ENCODE measurements at regions not wholly inside any gene's neighbourhood (a gene's known extent, or its start where the extent isn't known, plus 50 kb on each side); places are given as distances from the start of the nearest gene placed in this dataset.

DNA sequence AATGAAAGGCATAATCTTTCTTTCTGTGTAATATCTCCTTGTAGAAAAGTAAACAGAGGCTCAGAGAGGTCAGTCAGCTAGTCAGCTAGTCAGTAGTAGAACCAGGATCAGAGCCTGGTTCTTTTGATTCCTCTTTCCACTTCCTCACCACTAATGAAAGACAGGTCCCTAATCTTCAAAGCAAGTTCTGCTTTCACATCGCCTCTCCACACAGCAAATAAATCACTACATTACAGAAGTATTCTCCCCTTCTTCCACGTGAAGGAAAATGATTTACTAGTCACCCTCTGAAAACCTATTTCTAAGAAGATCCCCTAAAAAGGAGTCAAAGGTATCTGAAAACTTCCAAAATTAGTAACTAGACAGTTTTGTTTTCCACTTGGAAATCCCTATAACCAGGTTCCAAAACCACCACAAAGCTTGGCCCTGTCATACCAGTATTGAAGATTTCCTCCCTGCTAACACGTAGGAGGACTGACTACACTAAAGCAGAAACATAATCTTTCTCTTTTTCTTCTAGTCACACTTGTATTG, 140.5 kb upstream of the TARS1 start:
- peak; percentile 75 for DNase-seq

DNA sequence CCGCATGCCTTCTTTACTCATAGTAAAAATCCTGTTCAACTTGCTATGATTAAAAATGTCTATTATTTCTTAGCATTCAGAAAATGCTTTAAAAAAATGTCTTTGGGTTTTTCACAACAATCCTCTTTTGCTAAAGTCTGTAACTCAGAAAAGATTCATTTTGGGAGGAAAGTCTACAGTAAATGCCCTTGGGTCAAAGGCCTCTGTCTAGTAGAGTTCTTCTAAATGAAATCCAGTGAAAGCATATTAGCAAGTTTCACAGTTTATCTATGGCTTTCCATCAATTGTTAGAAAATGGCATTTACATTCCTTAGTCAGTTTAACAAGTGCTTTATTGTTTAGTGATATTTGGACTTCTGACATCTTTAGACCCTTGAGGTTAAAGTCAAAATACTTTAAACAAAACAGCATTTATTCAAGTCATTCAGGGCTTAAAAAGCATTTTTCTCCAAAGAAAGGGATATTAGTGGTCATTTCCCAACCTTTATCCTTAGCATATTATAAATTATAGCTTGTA, 137.1 kb upstream of the TARS1 start:
- no peak for DNase-seq

DNA sequence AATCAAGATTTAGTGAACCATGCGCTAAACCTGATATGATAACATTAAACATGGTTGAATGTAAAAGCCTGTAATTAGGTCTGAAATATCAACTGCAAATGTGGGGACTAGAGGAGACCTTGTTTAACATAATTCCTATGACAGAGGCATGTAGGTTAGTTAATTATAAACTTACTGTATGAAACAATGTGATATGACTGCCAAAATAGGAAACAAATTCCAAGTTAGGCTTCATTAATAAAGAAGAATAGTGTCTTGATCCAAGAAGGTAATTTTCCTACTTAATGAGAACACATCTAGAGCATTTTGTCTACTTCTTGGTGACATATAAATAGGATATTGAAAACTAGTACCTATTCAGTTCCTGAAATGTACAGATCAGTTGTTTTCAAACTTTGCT, 136.2 kb upstream of the TARS1 start:
- DNase-seq = no peak

DNA sequence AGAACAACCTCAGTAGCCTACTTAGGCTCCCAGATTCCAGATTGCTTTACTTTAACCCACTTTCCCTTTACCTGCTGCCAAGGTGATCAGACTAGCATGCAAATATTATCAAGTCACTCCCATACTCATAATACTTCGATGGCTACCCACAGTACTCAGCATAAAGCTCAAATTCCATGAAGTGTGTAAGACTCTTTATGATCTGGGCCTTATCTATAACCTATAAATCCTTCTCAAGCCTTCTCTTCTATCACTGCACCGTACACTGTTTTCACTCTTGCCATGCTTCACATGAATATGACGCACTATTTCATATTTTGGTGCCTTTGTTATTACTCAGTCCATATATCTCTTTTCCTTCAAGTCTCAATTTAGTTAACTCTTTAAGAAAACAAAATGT, 135.2 kb upstream of the TARS1 start:
- no peak for DNase-seq

DNA sequence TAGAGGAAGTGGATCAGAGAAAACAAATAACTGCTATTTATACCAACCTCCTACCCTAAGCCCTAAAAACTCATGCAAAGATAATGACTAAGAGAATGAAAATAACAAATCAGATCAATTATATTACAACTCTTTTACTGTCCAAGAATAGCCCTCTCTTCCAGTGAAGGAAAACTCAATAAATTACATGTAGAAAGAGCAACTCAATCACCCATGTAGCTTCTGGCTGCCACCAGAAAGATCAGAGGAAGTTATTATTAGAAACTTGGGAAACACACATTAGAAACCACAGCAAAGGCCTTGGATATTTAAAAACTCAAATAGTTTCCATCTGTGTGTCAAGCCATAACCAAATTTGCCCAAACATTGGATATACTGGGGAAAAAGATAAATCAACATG, 134.0 kb upstream of the TARS1 start:
- DNase-seq = peak; percentile 77

DNA sequence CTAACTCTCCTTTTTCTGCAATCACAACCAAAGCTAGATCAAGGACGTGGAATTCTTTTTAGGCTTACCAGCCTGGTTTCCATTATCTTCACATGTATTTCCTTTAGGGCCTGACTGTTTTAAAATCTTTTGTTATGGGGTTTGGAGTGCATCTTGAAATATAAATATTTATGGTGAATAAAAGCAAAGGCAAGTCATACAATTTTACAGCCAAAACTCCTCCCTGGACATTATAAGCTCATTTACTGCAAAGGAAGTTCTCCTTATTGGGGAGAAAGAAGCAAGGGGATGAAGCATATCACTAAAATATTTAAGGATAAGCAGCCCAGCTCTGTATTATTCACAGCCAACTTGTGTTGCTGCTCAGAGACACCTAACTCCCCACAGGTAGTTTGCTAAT, 132.2 kb upstream of the TARS1 start:
- no peak for DNase-seq

DNA sequence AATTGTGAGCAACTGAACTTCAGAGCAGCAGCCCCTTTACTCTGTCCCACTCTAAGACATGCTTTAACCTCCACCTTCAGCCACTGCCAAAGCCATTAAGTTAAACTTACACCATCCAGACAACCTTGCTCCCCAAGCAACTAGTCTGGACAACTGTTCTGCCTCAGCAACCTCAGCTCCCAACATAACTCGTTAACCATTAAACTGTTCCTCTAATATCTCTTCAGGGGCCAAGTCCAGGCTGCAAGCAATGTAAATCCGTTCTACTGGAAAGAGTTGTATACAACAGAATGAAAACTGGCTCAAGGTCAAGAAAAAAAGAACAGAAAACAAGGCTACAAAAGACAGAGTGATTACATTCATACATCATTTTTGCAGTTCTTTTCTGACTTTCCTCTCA, 131.7 kb upstream of the TARS1 start:
- DNase-seq = no peak

DNA sequence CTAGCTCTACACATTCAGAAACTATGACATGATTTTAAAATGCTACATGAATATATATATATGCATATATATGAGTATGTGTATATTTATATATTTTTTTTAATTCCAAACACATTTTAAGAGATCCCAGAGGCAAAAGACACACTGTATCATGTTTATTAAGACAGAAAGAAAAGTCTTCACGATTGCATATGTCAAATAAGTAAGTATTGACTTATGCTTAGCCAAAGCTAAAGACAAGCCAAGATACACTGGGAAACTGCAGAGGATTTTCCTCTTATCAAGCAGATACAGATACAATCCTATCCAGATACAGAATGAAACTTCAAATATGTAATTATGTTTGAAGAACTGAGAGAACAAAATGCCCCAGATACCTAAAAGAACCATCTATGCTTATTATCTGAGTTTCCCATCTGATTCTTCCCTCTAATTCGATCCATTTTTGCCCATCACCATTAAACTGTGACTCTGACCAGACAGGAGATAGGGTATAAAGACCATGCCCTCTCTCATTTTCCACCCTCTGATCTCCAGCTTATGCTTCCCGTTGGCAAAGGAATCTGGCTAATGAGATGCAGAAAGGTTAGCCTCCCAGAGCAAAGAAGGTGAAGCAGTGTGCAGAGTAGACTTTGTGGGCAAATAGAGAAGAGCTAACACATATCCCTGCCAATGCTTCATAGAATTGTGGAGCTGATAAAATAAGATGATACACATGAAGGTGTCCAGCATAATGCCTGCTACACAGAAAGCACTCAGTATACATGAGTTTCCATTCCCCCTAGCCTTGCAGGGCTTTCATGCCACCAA, 131.0 kb upstream of the TARS1 start:
- no peak for DNase-seq

DNA sequence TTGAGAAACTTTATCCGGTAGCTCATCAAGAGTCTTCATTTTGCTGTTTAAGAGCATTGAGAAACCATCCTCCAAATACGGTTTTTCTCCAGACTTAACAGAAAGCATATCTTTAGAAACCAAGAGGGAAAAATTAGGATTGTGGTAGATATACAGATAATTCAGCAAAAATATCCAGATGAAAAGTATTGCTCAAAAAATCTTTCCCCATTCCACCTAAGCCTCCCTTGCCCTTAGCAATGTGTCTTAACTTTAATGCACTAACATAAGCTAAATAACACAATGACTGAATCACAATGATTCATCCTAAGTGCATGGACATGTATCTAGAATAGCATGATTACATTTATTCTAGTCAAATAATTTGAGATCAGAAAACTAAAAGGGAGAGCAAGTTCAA, 130.3 kb upstream of the TARS1 start:
- DNase-seq = peak; percentile 93

DNA sequence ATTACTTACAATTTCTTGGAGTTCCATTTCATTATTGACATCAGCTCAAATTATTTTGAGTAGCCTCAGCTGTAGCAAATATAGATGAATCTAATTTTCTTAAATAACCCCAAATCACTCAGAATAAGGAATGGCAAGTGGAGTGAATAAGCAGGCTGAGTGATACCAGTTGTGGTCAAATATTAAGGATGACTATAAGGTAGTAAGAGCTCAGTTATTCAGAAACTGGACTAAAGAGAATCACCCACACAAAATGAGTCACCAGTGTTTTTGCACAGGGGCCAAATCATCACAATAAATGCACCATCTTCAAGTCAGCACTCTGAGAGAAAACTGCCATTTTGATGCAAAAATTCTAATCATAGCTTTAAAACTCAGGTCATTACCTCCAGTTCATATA, 128.9 kb upstream of the TARS1 start:
- DNase-seq = peak; percentile 98

DNA sequence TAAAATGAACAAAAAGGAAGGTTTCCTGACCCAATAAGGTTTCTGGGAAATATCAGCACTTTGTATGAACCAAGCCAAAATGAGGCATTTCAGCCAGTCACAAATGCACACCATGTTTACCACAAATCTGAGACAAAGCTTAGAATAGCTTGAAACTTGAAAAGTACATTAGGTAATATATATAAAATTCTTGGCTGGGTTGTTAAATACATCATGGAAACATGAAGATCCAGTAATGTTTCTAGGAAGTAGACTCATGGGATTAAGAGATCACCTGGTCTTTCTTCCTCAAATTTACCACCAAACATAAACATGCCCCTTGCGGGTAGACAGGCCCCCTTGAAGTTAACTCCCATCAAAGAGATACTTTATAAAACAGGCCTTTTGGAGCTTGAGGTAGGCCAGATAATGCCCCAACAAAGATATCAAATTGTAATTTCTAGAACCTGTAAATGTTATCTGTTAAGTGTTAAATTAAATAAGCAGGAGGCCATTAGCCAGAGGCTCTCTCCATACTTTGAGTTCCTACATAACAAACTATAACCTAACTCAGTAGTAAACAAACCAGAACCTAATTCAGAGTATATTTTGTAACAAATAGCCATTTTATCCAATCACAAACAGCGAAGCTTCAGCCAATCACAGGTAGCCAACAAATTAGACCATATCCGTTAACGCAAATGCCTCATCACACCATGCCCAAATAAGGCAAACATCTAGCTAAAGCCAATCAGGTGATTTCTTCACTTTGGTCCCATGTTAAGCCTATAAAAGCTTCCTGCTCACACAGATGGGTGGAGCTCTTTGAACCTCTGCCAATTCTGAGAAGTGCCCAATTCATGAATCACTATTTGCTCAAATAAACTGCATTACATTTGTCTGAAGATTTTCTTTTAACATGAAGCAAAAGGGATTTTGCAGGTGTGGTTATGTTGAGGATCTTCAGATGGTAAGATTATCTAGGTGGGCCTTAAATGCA, 127.9 kb upstream of the TARS1 start:
- peak; percentile 83 for DNase-seq

DNA sequence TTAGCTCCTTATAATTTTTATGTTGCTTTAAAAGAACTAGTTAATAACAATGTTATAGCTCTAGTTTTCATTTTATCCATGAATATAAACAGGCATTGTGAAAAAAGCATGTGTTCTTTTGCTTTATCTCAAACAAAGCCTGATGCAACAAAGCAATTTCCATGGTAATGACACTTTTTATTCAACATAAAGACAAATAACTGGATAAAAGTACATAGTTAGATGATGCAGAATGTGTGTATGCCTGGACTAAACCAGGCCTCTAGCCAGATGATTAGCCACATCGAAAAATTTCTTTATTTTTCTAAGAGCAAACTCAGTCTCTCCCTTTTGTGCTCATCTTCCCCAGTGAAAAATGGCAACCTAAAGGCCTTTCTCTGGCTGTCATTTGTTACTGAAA, 125.6 kb upstream of the TARS1 start:
- peak; percentile 46 for DNase-seq

DNA sequence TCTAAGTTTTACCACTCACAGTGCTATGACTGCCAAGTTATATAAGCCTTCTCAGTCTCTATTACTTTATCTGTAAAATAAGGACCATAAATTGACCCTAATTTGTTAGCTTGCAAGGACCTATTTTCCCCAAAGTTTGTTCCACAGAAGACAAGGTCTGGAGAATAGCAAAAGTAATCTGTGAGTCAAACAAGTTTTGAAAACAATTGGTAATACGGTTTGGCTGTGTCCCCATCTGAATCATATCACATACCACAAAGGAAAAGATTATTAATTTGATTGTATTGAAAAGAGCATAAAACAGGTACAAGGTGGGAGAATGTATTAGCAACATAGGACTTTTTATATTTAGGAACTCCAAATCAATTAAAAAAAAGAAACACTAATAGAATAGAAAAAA, 124.0 kb upstream of the TARS1 start:
- no peak for DNase-seq

DNA sequence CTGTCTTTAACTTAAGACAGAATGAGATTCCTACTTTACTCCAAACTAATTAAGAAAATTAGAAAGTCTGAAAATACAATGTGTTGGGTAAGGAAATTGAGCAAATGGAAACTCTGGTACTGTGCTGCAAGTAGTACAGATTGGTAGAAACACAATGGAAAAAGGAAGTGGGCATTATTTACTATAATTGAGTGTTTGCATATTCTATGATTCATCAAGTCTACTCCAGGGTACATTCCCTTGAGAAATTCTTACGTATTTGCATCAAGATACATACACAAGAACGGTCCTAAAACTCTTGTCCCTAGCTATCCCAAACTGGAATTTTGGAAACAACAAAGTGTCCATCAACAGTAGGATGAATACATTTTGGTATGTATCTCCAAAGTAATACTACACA, 123.5 kb upstream of the TARS1 start:
- DNase-seq = no peak

DNA sequence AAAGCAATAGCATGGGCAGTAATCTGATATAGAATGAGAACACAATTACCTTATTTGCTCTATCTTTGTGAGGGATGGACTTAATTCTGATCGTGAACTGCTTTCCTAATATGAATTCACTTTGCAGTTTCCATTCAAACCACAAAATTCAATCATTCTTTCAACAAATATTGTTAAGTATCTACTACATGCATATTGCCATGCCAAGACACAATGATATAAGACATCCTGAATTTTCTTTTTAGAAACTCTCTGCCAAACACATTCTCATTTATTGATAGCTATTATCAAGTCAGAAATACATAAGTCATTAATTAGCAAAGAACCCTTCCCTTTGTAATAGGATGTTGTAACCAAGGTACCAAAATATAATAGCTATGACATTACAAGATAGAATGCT, 121.6 kb upstream of the TARS1 start:
- peak; percentile 90 for DNase-seq

DNA sequence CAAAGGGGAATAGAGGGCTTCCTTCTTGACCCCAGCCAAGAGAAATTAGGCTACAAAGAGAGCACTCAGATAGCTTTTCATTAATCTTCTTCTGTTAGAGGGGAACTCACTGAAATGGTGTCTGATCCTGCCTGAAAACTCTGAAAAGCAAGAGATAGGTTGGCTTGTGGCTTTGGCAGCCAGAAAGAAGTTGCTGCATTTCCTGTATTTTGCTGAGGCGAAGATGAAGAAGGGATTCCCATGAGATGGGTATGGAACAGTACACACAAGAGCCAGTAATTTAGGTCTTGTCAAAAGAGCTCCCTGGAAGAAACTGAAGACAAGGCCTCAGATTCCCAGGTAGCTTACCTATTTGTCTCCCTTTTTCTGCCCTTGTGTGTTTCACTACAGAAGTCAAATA, 120.9 kb upstream of the TARS1 start:
- peak; percentile 73 for DNase-seq

DNA sequence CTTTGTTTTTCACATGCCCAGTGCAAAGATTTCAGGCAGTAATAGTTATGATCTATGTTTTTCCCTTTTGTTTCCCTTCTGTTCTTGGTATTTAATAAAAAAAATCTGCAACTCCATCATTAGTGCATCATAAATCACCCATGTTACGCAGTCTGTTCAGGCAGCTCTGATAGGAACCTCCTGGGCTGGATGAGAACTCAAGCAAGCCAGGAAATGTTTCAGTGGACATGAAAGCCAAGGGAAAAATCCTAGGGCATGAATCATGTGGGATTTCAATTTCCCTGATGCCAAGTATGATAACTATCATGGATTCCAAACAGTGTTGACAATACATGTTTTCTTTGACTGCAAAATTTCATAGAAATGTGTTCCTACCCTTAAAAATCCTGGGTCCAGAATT, 119.7 kb upstream of the TARS1 start:
- DNase-seq = peak; percentile 100

DNA sequence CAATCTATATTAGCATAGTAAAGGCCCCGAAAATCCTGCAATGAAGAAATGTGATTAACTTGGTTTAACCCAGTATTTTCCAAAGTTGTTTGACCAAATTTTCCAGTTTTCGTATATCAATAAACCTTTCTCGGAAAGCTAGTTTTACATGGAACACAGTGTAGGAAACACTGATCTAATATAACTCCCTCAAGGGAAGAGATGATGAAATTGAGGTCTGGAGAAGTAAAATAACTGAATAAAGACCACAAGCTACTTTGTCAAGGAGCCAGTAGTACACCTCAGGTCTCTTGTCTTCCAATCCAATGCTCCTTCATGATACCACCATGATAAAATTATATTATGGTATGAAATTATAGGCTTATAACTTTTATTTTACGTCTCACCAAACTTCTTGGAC, 118.1 kb upstream of the TARS1 start:
- peak; percentile 78 for DNase-seq

DNA sequence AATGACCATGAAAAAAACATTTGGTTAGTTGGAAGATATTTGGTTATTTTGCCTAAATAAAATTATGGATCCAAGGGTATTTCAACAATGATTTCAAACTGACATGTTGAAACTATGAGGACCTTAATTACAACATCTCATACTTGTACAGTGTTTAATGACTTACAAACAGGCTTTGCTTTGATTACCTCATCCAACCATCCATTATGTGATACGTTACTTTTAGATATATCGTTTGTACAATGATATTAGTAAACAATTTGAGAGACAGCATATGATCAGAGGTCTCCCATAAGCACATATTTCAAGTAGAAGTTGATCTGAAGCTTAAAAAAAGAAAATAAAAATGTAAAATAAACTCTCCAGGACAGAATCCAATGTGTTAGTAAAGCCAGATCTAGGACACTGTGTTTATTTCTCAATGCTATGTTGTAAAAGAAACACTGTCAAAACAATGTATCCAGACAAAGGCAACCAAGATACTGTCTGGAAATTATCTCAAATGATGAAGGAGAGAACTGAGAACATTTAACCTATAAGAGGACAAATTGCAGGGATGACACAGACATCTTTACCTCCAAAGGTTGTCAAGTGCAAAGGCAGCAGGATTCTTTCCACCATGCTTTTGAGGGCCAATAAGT, 116.0 kb upstream of the TARS1 start:
- DNase-seq = no peak

DNA sequence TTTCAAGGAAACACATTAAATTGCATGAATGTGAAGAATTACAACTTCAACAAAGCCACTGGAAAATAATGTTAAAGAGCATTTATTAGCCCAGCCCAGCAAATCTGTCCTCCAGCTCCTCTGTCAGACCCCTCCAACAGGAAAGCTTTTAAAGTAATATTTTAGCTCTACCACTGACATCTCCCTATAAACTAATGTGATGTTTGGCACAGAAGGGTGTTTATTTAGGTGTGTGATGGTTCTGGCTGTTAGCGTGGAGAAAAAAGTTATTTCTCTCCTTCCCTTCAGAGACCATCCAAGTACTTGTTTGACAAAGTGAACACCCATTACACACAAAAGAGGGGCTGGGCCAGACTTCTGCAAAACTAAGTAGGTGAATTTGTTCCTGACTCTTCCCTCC, 111.9 kb upstream of the TARS1 start:
- no peak for DNase-seq

DNA sequence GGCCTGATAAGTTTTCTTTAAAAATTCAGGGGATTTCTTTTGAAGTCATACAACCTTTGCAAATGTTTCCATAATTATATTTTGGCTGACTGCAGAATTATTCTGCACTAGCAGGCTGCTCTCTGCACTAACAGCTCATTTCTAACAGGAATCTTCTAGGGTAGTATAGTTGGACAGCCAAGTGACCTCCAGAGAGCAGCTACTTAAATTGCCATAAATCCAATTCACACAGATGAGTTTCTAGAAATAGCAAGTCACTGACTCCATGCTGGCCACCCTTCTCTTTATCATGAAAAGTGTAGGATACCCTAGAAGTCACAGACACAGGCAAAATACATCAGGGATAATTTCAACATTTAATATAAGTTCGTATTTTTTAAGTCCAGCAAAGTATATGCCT, 110.9 kb upstream of the TARS1 start:
- no peak for DNase-seq

DNA sequence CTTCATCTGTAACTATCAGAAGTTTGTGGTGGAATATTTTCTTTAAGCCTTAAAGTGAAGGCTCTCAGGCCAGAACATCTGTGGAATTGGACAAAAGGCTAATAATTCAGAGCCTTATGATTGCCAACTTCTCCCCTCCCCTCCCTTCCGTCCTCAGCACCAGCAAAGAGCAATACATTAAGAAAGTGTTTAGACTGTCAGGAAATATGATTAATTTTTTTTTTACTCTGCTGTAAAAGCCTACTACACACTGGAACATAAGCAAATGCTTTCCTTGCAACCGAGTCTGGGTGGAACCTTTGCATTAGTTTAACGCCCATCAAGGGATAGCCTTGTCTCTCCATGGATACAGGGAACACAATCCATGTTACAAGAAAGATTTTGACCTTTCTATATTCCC, 110.3 kb upstream of the TARS1 start:
- DNase-seq = peak; percentile 65

DNA sequence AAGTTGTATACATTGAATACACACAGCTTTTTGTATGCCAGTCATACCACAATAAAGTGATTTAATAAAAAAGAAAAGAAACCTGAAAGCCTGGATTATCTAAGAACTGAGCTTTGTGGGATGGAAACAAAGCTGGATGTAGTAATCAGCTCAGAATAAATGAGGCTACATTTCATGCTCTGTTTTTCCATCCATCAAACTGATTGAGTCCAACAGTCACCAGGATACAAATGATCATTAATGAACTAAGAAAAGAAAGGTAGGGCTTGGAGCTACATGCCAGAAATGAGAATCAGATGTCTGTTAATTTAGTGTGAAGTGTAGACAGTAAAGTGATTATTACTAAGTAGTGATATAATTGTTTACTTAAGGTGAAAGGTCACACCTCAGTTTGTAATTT, 109.8 kb upstream of the TARS1 start:
- no peak for DNase-seq
